Pancreas (tissue), 10 donors: ENCODE measurements at regions not wholly inside any gene's neighbourhood (a gene's known extent, or its start where the extent isn't known, plus 50 kb on each side); places are given as distances from the start of the nearest gene placed in this dataset.

Source experiments
- ATAC-seq, 4 donors: fragments of 200-7000 bp; cut with Tn5 transposase; one replicate each; pipeline versions ENCODE4 v1.8.0 to v1.9.1; 2020; ENCODE audit warnings: mild to moderate bottlenecking in 4 of 4, moderate library complexity in 4 of 4
- DNase-seq, 6 donors: peaks; one replicate each; pipeline ENCODE4 v3.0.0-alpha.2; 2020
- FAIRE-seq: peaks from 2 replicates; lab custom pipeline; 2012; peaks lifted over from hg19 to GRCh38; lab: Jason Lieb, UNC
- H3K27ac ChIP-seq, 4 donors: fragments of 200-600 bp; sonication (generic); 1 replicate in 3 of 4; 2 replicates in 1 of 4; pipeline versions ENCODE4 v1.5.0 to v1.8.0; 2020
- H3K27me3 ChIP-seq, 4 donors: fragments of 200-600 bp; one replicate each; pipeline ENCODE4 v1.8.0; 2021
- H3K36me3 ChIP-seq, 3 donors: fragments of 200-600 bp; sonication (generic) in 1 of 3; one replicate each; pipeline versions ENCODE4 v1.5.0 to v1.8.0; 2020 to 2021
- H3K4me1 ChIP-seq, 3 donors: fragments of 200-600 bp; one replicate each; pipeline ENCODE4 v1.8.0; 2021
- H3K4me3 ChIP-seq, 4 donors: fragments of 200-600 bp; sonication (generic) in 2 of 4; one replicate each; pipeline versions ENCODE4 v1.5.0 to v1.8.0; 2020 to 2021
- H3K9me3 ChIP-seq, 4 donors: fragments of 200-600 bp; one replicate each; pipeline ENCODE4 v1.8.0; 2021
- CTCF ChIP-seq, 4 donors: fragments of 200-600 bp; sonication (generic) in 3 of 4; IDR thresholded peaks; one replicate each; pipeline versions ENCODE4 v1.5.0 to v1.8.0; 2021; ENCODE audit warnings: antibody characterized with exemption in 4 of 4
- WGBS, 2 donors: extraction: QIAGEN DNeasy Blood & Tissue Kit; methylation state at CpG; one replicate each; pipeline ENCODE4 v1.1.7; 2013; 5-methylcytosine and 5-hydroxymethylcytosine counted together
- intact Hi-C, 3 donors: fragments of 100-400 bp; cut with DNase I; formaldehyde crosslinking; loops; one replicate each; pipeline versions ENCODE4 v1.11.1 to v1.14.2; 2022
- donor health status: healthy with polysubstance abuse.
- donor health status: DM: no; HTN: no; CAD: no; lungs with moderate emphysema.
- donor health status: DM: no; HTN: no; CAD: no.
- donor health status: control.
- donor health status: control.
- donor health status: Bipolar disorder and iron deficiency.
- donor health status: DM: yes; HTN: yes; CAD: no.
- donor health status: DM: no; HTN: no; CAD: no.
- donor health status: DM: no; HTN: no; CAD: no.
- donor health status: DM: yes; HTN: yes; CAD: no.

GRCh38 chr3:68485051-68485450 is 447.3 kb downstream of the TAFA4 start:
- intact Hi-C loops = no loop called here
- no peak overlapping the region for H3K4me3 ChIP-seq
- no peaks in the 10 kb centered on the region for H3K36me3 ChIP-seq
- H3K27ac ChIP-seq = no peak overlapping the region
- ATAC-seq = no peak
- DNase-seq = no peak
- no peaks in the 10 kb centered on the region for H3K27me3 ChIP-seq
- no peaks in the 10 kb centered on the region for H3K4me1 ChIP-seq
- 26 to 30% methylated on average over 1 of the region's 1 CpG for WGBS, 2 donors
- FAIRE-seq = no peak
- H3K9me3 ChIP-seq = no peaks in the 10 kb centered on the region
- TF ChIP-seq CTCF (IDR thresholded peaks at IDR 0.05) = no peak

GRCh38 chr3:68483601-68484000 is 448.7 kb downstream of the TAFA4 start:
- no peaks in the 10 kb centered on the region for H3K4me1 ChIP-seq
- FAIRE-seq = no peak
- DNase-seq = no peak
- no peak overlapping the region for H3K4me3 ChIP-seq
- 46 to 63% methylated on average over 3 of the region's 3 CpGs for WGBS, 2 donors
- no peak for TF ChIP-seq CTCF (IDR thresholded peaks at IDR 0.05)
- intact Hi-C loops = no loop called here
- no peaks in the 10 kb centered on the region for H3K27me3 ChIP-seq
- no peak overlapping the region for H3K27ac ChIP-seq
- H3K9me3 ChIP-seq = no peaks in the 10 kb centered on the region
- no peak for ATAC-seq
- no peaks in the 10 kb centered on the region for H3K36me3 ChIP-seq

GRCh38 chr3:68483041-68483440 is 449.3 kb downstream of the TAFA4 start:
- WGBS, 2 donors = 57 to 62% methylated on average over 2 of the region's 2 CpGs
- no peak for DNase-seq
- intact Hi-C loops = no loop called here

GRCh38 chr3:68482565-68482964 is 449.8 kb downstream of the TAFA4 start:
- DNase-seq (no peak), ATAC-seq (no peak), FAIRE-seq (no peak)
- Histone ChIP-seq H3K4me3 (no peak overlapping the region), H3K9me3 (no peaks in the 10 kb centered on the region), H3K27me3 (no peaks in the 10 kb centered on the region), H3K27ac (no peak overlapping the region), H3K4me1 (no peaks in the 10 kb centered on the region), H3K36me3 (no peaks in the 10 kb centered on the region)
- TF ChIP-seq CTCF (IDR thresholded peaks at IDR 0.05) = no peak
- WGBS, 2 donors = 55 to 65% methylated on average over 2 of the region's 2 CpGs
- intact Hi-C loops = no loop called here

More at GRCh38 chr3:68483041-68483440, 449.3 kb downstream of the TAFA4 start:
- no peaks in the 10 kb centered on the region for H3K27me3 ChIP-seq
- no peak for FAIRE-seq
- ATAC-seq = no peak
- no peak overlapping the region for H3K4me3 ChIP-seq
- H3K4me1 ChIP-seq = no peaks in the 10 kb centered on the region
- no peaks in the 10 kb centered on the region for H3K9me3 ChIP-seq
- H3K36me3 ChIP-seq = no peaks in the 10 kb centered on the region
- H3K27ac ChIP-seq = no peak overlapping the region
- TF ChIP-seq CTCF (IDR thresholded peaks at IDR 0.05) = no peak

- intact Hi-C loops = no loop called here
- 74 to 82% methylated on average over 3 of the region's 3 CpGs for WGBS, 2 donors
- no peak for FAIRE-seq
- Histone ChIP-seq H3K4me3 (no peak overlapping the region), H3K27ac (no peak overlapping the region), H3K9me3 (no peaks in the 10 kb centered on the region), H3K27me3 (no peaks in the 10 kb centered on the region), H3K4me1 (no peaks in the 10 kb centered on the region), H3K36me3 (no peaks in the 10 kb centered on the region)
- no peak for ATAC-seq
- no peak for TF ChIP-seq CTCF (IDR thresholded peaks at IDR 0.05)
- DNase-seq = no peak
These were observed 452.6 kb downstream of the TAFA4 start for GRCh38 chr3:68479779-68480178.
